HFF-Myc (cell line): ENCODE measurements at regions not wholly inside any gene's neighbourhood (a gene's known extent, or its start where the extent isn't known, plus 50 kb on each side); places are given as distances from the start of the nearest gene placed in this dataset.

Source experiments
- DNase-seq: peaks from one replicate; pipeline ENCODE4 v3.0.0-alpha.2; 2011; ENCODE audit warnings: low read depth; ENCODE audit errors: extremely low read depth
- H3K4me3 ChIP-seq: replicated peaks from 2 replicates; pipeline ENCODE4 v1.5.1; 2011; ENCODE audit warnings: low read depth, mild to moderate bottlenecking, control low read depth, low read length
- TF ChIP-seq, protein P1 (sequence below): IDR thresholded peaks from 2 replicates; pipeline ENCODE4 v1.5.1; 2012; ENCODE audit warnings: mild to moderate bottlenecking, low read depth, low read length, control low read depth; ENCODE audit errors: missing control alignments

DNA sequence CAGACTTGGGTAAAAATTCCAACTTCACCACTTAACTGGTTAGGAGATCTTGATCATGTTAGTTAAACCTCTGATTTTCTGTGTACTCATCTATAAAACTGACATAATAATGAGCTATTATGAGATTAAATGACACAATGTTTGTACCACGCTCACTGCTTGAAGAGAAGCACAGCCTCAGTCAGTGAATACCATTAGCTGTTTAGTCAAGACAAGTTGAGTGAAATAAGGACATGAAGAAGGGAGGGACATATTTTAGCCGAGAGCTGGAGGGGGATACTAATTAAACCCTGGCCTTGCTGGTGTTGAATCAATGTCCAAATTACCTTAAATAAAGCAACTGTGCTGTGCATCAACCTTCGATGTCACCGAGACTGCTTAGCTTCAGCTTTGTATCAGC is 105.1 kb upstream of the TOX3 start:
- TF ChIP-seq, protein P1, sequence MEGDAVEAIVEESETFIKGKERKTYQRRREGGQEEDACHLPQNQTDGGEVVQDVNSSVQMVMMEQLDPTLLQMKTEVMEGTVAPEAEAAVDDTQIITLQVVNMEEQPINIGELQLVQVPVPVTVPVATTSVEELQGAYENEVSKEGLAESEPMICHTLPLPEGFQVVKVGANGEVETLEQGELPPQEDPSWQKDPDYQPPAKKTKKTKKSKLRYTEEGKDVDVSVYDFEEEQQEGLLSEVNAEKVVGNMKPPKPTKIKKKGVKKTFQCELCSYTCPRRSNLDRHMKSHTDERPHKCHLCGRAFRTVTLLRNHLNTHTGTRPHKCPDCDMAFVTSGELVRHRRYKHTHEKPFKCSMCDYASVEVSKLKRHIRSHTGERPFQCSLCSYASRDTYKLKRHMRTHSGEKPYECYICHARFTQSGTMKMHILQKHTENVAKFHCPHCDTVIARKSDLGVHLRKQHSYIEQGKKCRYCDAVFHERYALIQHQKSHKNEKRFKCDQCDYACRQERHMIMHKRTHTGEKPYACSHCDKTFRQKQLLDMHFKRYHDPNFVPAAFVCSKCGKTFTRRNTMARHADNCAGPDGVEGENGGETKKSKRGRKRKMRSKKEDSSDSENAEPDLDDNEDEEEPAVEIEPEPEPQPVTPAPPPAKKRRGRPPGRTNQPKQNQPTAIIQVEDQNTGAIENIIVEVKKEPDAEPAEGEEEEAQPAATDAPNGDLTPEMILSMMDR, result no peak
- H3K4me3 ChIP-seq, result no peak overlapping the region
- no peak for DNase-seq

DNA sequence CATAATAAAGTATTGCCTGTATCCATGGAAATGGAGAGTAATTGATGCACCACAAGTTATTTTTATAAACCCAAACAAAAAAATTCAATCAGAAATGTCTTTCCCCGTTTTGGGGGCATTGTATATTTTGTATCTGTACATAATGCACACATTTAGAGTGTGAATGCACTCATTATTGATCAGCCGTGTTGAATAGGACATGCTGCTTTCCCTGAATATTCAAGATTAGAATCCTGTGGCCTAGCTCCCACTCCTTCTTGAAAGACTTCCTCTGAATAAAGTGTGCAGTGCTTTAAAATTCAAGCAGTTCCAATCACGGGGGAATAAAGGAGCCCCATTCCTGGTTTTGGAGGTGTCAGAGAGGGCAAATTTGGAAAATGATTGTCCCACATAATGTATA is 103.8 kb upstream of the TOX3 start:
- TF ChIP-seq, protein P1, result no peak
- no peak overlapping the region for H3K4me3 ChIP-seq
- DNase-seq, result no peak

DNA sequence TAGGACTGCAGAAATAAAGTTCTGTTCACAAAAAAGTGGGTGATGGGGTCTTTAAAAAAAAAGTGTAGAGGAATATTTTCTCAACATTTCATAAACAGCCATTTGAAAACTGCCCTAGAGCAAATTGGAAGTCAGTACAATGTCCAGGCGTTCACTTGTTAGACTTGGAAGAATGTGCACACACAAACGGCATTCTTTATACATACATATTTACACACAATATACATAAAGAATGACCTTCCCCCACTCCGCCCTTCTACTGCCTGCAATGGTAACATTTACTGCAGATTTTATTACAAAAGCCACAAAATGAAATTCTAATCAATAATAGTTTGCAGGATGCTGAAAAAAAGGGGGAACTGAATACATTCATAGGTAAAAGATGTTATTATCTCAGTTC is 103.4 kb upstream of the TOX3 start:
- TF ChIP-seq, protein P1, result no peak
- DNase-seq, result no peak
- H3K4me3 ChIP-seq, result no peak overlapping the region

GRCh38 chr16:52649870-52650269 is 102.9 kb upstream of the TOX3 start:
- H3K4me3 ChIP-seq, result no peak overlapping the region
- no peak for DNase-seq
- TF ChIP-seq, protein P1, result no peak

GRCh38 chr16:52647588-52647987 is 100.6 kb upstream of the TOX3 start:
- H3K4me3 ChIP-seq, result no peak overlapping the region
- DNase-seq, result no peak
- TF ChIP-seq, protein P1, result no peak

DNA sequence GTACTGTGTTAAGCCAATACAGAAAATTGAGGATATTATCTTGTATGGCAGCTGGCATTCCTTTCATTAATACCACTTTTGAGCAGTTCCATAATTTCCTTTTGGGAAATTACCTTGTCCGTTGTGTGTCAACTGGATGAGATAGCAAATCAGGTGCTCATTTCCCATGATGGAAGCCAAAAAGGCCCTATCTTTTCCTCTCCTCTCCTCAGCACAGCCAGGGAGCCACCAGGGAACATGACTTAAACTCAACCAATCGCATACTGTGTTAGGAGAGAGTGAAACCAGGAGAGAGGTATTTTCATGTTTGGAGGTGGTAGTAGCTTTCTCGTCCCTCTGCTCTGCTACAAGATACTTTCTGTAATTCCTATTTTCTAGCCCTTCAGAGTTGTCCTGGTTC is 96.1 kb upstream of the TOX3 start:
- H3K4me3 ChIP-seq, result no peak overlapping the region
- TF ChIP-seq, protein P1, result no peak
- no peak for DNase-seq

- TF ChIP-seq, protein P1, result no peak
- no peak overlapping the region for H3K4me3 ChIP-seq
- DNase-seq, result no peak
These were observed 87.6 kb upstream of the TOX3 start for GRCh38 chr16:52634528-52634927.
